Activated CD8-positive, alpha-beta T cell treated with anti-CD3 and anti-CD28 coated beads for 36 hours (primary cell): ENCODE measurements at regions not wholly inside any gene's neighbourhood (a gene's known extent, or its start where the extent isn't known, plus 50 kb on each side); places are given as distances from the start of the nearest gene placed in this dataset.

Source experiments
- ATAC-seq: fragments of 200-7000 bp; cut with Tn5 transposase; one replicate; pipeline ENCODE4 v1.10.0; 2021; ENCODE audit warnings: mild to moderate bottlenecking, moderate library complexity
- CTCF ChIA-PET: fragments of 350-600 bp; sonication (Branson Sonifier 250); formaldehyde crosslinking; loops from one replicate; lab custom pipeline; 2021; ENCODE audit warnings: antibody characterized with exemption; lab: Charles Lee
- POLR2A ChIA-PET: fragments of 350-600 bp; sonication (Branson Sonifier 250); formaldehyde crosslinking; loops from one replicate; lab custom pipeline; 2021; ENCODE audit warnings: antibody characterized with exemption; lab: Charles Lee
- DNase-seq: peaks from one replicate; pipeline ENCODE4 v3.0.0-alpha.2; 2020
- H3K27ac Mint-ChIP-seq: one replicate; pipeline ENCODE4 v1.8.0; 2021; ENCODE audit warnings: mild to moderate bottlenecking, mixed read lengths
- H3K27me3 Mint-ChIP-seq: one replicate; pipeline ENCODE4 v1.8.0; 2021; ENCODE audit warnings: mixed read lengths
- H3K36me3 Mint-ChIP-seq: one replicate; pipeline ENCODE4 v1.8.0; 2021; ENCODE audit warnings: low read depth, mixed read lengths
- H3K4me1 Mint-ChIP-seq: one replicate; pipeline ENCODE4 v1.8.0; 2021; ENCODE audit warnings: low read depth, mixed read lengths
- H3K4me3 Mint-ChIP-seq: one replicate; pipeline ENCODE4 v1.8.0; 2021; ENCODE audit warnings: mild to moderate bottlenecking, moderate library complexity, mixed read lengths
- H3K9me3 Mint-ChIP-seq: one replicate; pipeline ENCODE4 v1.8.0; 2021; ENCODE audit warnings: mixed read lengths
- CTCF ChIP-seq: fragments of 200-600 bp; IDR thresholded peaks from one replicate; pipeline ENCODE4 v1.8.0; 2022; ENCODE audit warnings: antibody characterized with exemption, mild to moderate bottlenecking
- intact Hi-C: fragments of 100-400 bp; cut with micrococcal nuclease; formaldehyde crosslinking; loops from one replicate; pipeline ENCODE4 v1.10.0; 2022

GRCh38 chr3:55197021-55197420, 269.2 kb upstream of the LRTM1 start:
- ATAC-seq: no peak
- H3K27me3 Mint-ChIP-seq: no peaks in the 10 kb centered on the region
- no peak for DNase-seq

GRCh38 chr3:55196495-55196894, 268.6 kb upstream of the LRTM1 start:
- Mint-ChIP-seq H3K4me3 (no peak overlapping the region), H3K27me3 (no peaks in the 10 kb centered on the region), H3K9me3 (no peaks in the 10 kb centered on the region), H3K36me3 (no peaks in the 10 kb centered on the region), H3K27ac (no peak overlapping the region), H3K4me1 (no peaks in the 10 kb centered on the region)
- ChIA-PET CTCF (no interaction called here), POLR2A (no interaction called here)
- ATAC-seq (no peak), DNase-seq (no peak)
- intact Hi-C loops: no loop called here
- TF ChIP-seq CTCF: no peak

More at GRCh38 chr3:55197021-55197420, 269.2 kb upstream of the LRTM1 start:
- POLR2A ChIA-PET: no interaction called here
- TF ChIP-seq CTCF: no peak
- no peak overlapping the region for H3K27ac Mint-ChIP-seq
- H3K36me3 Mint-ChIP-seq: no peaks in the 10 kb centered on the region
- intact Hi-C loops: no loop called here
- H3K4me1 Mint-ChIP-seq: no peaks in the 10 kb centered on the region
- no peaks in the 10 kb centered on the region for H3K9me3 Mint-ChIP-seq
- CTCF ChIA-PET: no interaction called here
- H3K4me3 Mint-ChIP-seq: no peak overlapping the region

- no peak for TF ChIP-seq CTCF
- POLR2A ChIA-PET: interaction anchor here (0.7 kb wide), 1 partner anchor 1171 kb away, joined by 3 read pairs; no protein-coding TSS in a partner anchor
- no peaks in the 10 kb centered on the region for H3K9me3 Mint-ChIP-seq
- DNase-seq: no peak
- H3K27ac Mint-ChIP-seq: no peak overlapping the region
- ATAC-seq: no peak
- H3K36me3 Mint-ChIP-seq: no peaks in the 10 kb centered on the region
- H3K4me3 Mint-ChIP-seq: no peak overlapping the region
- CTCF ChIA-PET: no interaction called here
- no peaks in the 10 kb centered on the region for H3K4me1 Mint-ChIP-seq
- H3K27me3 Mint-ChIP-seq: no peaks in the 10 kb centered on the region
- intact Hi-C loops: no loop called here
Measured at GRCh38 chr3:55194376-55194775, 266.5 kb upstream of the LRTM1 start.

GRCh38 chr3:55191911-55192775, 264.3 kb upstream of the LRTM1 start:
- no peak for TF ChIP-seq CTCF
- intact Hi-C loops: no loop called here
- POLR2A ChIA-PET: no interaction called here
- Mint-ChIP-seq H3K4me3 (no peak overlapping the region), H3K9me3 (no peaks in the 10 kb centered on the region), H3K27ac (no peak overlapping the region), H3K4me1 (no peaks in the 10 kb centered on the region), H3K36me3 (no peaks in the 10 kb centered on the region), H3K27me3 (peaks cover 1% of the 10 kb centered on the region)
- ATAC-seq: no peak
- CTCF ChIA-PET: no interaction called here
- DNase-seq: no peak

GRCh38 chr3:55190331-55190730, 262.5 kb upstream of the LRTM1 start:
- Mint-ChIP-seq H3K27ac (no peak overlapping the region), H3K4me1 (no peaks in the 10 kb centered on the region), H3K9me3 (no peaks in the 10 kb centered on the region), H3K36me3 (no peaks in the 10 kb centered on the region), H3K27me3 (peaks cover 1% of the 10 kb centered on the region), H3K4me3 (no peak overlapping the region)
- intact Hi-C loops: no loop called here
- CTCF ChIA-PET: interaction anchor here (1.2 kb wide), 1 partner anchor 9 kb away, joined by 5 read pairs; no protein-coding TSS in a partner anchor
- POLR2A ChIA-PET: no interaction called here
- no peak for TF ChIP-seq CTCF
- ATAC-seq (no peak), DNase-seq (no peak)
